HUES64 (cell line): ENCODE measurements at regions not wholly inside any gene's neighbourhood (a gene's known extent, or its start where the extent isn't known, plus 50 kb on each side); places are given as distances from the start of the nearest gene placed in this dataset.

Source experiments
- H3K27ac ChIP-seq: 2 replicates; pipeline ENCODE4 v1.7.0; 2013; ENCODE audit warnings: low read depth, low read length, inconsistent platforms
- H3K27me3 ChIP-seq: 2 replicates; pipeline ENCODE4 v1.6.1; 2013; ENCODE audit warnings: mild to moderate bottlenecking, low read length; ENCODE audit not compliant: insufficient read depth
- H3K36me3 ChIP-seq: 2 replicates; pipeline ENCODE4 v1.6.1; 2013; ENCODE audit warnings: mild to moderate bottlenecking, low read length; ENCODE audit not compliant: insufficient read depth
- H3K4me1 ChIP-seq: 2 replicates; pipeline ENCODE4 v1.6.1; 2013; ENCODE audit warnings: mild to moderate bottlenecking, low read length, moderate library complexity; ENCODE audit not compliant: insufficient read depth
- H3K4me3 ChIP-seq: 2 replicates; pipeline ENCODE4 v1.5.1; 2013; ENCODE audit warnings: mild to moderate bottlenecking, low read length, moderate library complexity
- H3K9ac ChIP-seq: 2 replicates; pipeline ENCODE4 v1.6.1; 2013; ENCODE audit warnings: mild to moderate bottlenecking, low read depth, low read length
- H3K9me3 ChIP-seq: 2 replicates; pipeline ENCODE4 v1.6.1; 2013; ENCODE audit warnings: low read depth, low read length; ENCODE audit not compliant: insufficient read depth
- WGBS: fragments of 150-250, 120-280 bp; methylation state at CpG from one replicate; pipeline ENCODE4 v1.1.7; 2013; ENCODE audit warnings: missing lambda C conversion rate; 5-methylcytosine and 5-hydroxymethylcytosine counted together

DNA sequence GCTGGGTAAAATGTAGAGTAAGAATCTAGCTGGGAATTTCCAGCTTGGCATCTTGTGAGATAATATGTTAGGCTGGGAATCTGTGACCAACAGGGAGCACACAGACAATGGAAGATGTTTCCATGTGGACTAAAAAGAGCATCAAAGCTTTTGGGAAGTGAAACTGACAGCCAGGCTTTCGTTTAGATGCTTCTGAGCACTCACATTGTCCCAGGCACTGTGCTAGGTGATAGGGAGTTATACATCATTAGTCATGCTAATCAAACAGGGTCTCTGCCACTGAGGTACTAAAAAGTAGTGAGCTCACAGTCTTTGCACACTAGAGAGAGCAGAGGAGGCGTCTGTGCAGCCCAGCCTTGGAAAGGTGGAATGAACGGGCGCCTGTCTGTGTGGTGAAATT, 101.9 kb upstream of the SCOC start:
- H3K9ac ChIP-seq: no peak overlapping the region
- H3K9me3 ChIP-seq: no peaks in the 10 kb centered on the region
- no peaks in the 10 kb centered on the region for H3K36me3 ChIP-seq
- no peak overlapping the region for H3K27ac ChIP-seq
- H3K27me3 ChIP-seq: no peaks in the 10 kb centered on the region
- no peak overlapping the region for H3K4me3 ChIP-seq
- peaks cover 4% of the 10 kb centered on the region; the same call in 1 of the 2 replicates for H3K4me1 ChIP-seq
- WGBS: 88% methylated on average over 4 of the region's 4 CpGs

- no peak overlapping the region for H3K4me3 ChIP-seq
- no peaks in the 10 kb centered on the region for H3K9me3 ChIP-seq
- WGBS: 86% methylated on average over 6 of the region's 6 CpGs
Measured at GRCh38 chr4:140269369-140269768, 104.1 kb upstream of the SCOC start.

GRCh38 chr4:140268186-140268841, 105.1 kb upstream of the SCOC start:
- Histone ChIP-seq H3K27me3 (no peaks in the 10 kb centered on the region), H3K27ac (no peak overlapping the region), H3K9ac (no peak overlapping the region), H3K4me3 (no peak overlapping the region), H3K36me3 (no peaks in the 10 kb centered on the region), H3K9me3 (no peaks in the 10 kb centered on the region), H3K4me1 (peaks cover 4% of the 10 kb centered on the region; the same call in 1 of the 2 replicates)
- WGBS: 91% methylated on average over 5 of the region's 6 CpGs

More at GRCh38 chr4:140269369-140269768, 104.1 kb upstream of the SCOC start:
- Histone ChIP-seq H3K9ac (no peak overlapping the region), H3K36me3 (no peaks in the 10 kb centered on the region), H3K4me1 (peaks cover 4% of the 10 kb centered on the region; the same call in 1 of the 2 replicates), H3K27me3 (no peaks in the 10 kb centered on the region), H3K27ac (no peak overlapping the region)

- H3K4me1 ChIP-seq: no peaks in the 10 kb centered on the region
- no peak overlapping the region for H3K4me3 ChIP-seq
- H3K27ac ChIP-seq: no peak overlapping the region
- 73% methylated on average over 13 of the region's 14 CpGs for WGBS
- H3K9me3 ChIP-seq: no peaks in the 10 kb centered on the region
- no peaks in the 10 kb centered on the region for H3K27me3 ChIP-seq
- no peaks in the 10 kb centered on the region for H3K36me3 ChIP-seq
- H3K9ac ChIP-seq: no peak overlapping the region
Measured at GRCh38 chr4:140267576-140267975, 105.9 kb upstream of the SCOC start.

DNA sequence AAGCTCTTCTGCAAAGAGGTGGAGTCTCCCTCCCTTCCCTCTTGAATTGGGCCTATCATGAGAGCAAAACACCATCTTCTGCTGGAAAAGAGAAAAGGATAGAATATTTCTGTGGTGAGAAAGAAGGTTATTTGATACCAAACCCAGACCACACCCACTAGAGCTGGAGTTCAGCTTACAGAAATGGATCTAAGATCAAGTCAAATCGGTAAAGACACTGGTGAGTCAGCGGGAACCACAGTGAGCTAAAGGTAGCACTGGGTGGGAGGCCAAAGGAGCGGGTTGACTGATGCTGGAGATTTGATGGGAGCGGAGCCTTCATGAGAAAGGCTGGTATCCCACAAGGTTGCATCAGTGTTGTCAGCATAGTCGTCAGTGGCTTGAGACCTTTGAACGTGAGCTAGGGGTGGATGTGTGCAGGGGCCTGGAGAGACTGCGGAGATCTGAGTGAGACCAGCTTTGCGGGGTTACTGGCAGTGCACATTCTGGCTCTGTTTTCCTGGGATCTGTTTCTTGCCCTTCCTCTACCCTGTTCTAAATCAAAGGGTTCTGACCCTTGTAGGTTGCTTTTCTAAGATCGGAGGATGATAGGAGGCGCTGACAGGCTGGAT, 106.4 kb upstream of the SCOC start:
- Histone ChIP-seq H3K36me3 (no peaks in the 10 kb centered on the region), H3K4me3 (no peak overlapping the region), H3K4me1 (no peaks in the 10 kb centered on the region), H3K27ac (no peak overlapping the region), H3K9ac (no peak overlapping the region), H3K9me3 (no peaks in the 10 kb centered on the region), H3K27me3 (no peaks in the 10 kb centered on the region)
- 86% methylated on average over 9 of the region's 10 CpGs for WGBS

DNA sequence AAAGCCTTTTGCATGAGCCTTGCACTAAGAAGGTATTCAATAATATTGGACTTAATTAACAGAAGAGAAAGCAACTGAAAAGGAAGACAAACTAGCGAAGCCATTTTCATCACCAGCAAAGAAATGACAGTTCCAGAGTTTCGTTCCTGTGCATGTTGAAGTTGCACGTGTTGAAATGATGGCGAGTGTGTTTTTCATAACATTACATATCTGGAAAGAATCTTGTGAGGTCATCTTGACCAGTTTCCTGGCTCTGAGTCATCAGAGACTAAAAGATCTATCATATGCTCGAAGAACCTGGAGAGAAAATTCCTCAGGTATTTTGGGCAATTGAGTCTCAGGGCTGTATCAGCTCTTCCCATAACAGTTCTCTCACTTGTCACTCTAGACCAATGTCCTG, 106.2 kb upstream of the MAML3 start:
- H3K4me3 ChIP-seq: no peak overlapping the region
- no peak overlapping the region for H3K9ac ChIP-seq
- WGBS: 86% methylated on average over 5 of the region's 5 CpGs
- no peaks in the 10 kb centered on the region for H3K9me3 ChIP-seq
- no peak overlapping the region for H3K27ac ChIP-seq
- no peaks in the 10 kb centered on the region for H3K36me3 ChIP-seq
- H3K27me3 ChIP-seq: no peaks in the 10 kb centered on the region
- H3K4me1 ChIP-seq: peaks cover 11% of the 10 kb centered on the region

- no peaks in the 10 kb centered on the region for H3K36me3 ChIP-seq
- H3K27me3 ChIP-seq: peaks cover 12% of the 10 kb centered on the region
- no peaks in the 10 kb centered on the region for H3K9me3 ChIP-seq
- no peak overlapping the region for H3K9ac ChIP-seq
- H3K27ac ChIP-seq: no peak overlapping the region
- H3K4me1 ChIP-seq: peaks cover 28% of the 10 kb centered on the region
- WGBS: 97% methylated on average over 3 of the region's 3 CpGs
- H3K4me3 ChIP-seq: no peak overlapping the region
Measured at GRCh38 chr4:140258476-140258875, 104.5 kb upstream of the MAML3 start.

DNA sequence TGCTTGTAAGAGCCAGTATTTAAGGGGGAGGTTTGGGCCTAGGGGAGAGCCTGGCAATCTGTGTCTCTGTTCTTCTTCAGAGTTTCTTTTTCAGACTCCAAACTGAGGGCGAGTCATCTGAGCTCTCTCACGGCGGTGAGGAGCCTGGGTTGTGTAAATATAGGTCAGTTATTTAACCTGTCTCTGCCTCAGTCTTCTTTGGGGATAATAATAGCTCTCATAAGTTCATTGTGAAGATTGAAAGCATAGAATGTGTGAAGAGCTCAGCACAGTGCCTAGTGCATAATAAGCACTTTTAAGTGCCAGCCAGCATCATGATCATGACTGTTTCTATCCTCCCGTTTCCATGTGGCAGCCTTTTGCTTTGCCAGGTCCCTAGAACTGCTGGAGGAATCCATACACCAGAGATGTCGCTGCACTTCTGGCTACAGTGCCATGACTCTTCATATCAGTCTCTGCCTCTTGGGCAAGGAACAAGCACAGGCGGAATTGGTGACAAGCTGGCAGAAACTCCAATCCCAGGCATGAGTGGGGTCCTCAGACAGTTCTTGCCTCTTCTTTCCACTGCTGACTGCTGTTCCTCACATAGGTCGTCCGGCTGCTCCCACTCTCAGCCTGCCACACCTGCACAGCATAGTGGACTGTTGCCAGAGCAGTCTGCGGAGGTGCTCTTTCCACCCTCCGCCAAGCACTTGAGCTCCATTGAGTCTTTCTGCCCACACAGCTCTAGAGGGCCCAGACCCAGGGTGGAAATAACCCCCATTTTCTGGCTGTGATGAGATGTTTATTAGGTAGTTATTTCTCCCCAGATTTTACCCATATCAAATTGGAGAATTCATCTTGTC, 103.7 kb upstream of the MAML3 start:
- H3K9me3 ChIP-seq: no peaks in the 10 kb centered on the region
- H3K27me3 ChIP-seq: peaks cover 12% of the 10 kb centered on the region
- no peaks in the 10 kb centered on the region for H3K36me3 ChIP-seq
- peaks cover 30% of the 10 kb centered on the region for H3K4me1 ChIP-seq
- H3K4me3 ChIP-seq: no peak overlapping the region
- no peak overlapping the region for H3K9ac ChIP-seq
- H3K27ac ChIP-seq: no peak overlapping the region
- 91% methylated on average over 10 of the region's 10 CpGs for WGBS

- no peak overlapping the region for H3K4me3 ChIP-seq
- no peaks in the 10 kb centered on the region for H3K9me3 ChIP-seq
- whole genome bisulfite sequencing: 92% methylated on average over 2 of the region's 2 CpGs
- no peaks in the 10 kb centered on the region for H3K36me3 ChIP-seq
- peaks cover 36% of the 10 kb centered on the region for H3K4me1 ChIP-seq
- H3K27ac ChIP-seq: no peak overlapping the region
- no peak overlapping the region for H3K9ac ChIP-seq
- H3K27me3 ChIP-seq: peaks cover 18% of the 10 kb centered on the region
Measured at GRCh38 chr4:140256941-140257340, 103.0 kb upstream of the MAML3 start.

DNA sequence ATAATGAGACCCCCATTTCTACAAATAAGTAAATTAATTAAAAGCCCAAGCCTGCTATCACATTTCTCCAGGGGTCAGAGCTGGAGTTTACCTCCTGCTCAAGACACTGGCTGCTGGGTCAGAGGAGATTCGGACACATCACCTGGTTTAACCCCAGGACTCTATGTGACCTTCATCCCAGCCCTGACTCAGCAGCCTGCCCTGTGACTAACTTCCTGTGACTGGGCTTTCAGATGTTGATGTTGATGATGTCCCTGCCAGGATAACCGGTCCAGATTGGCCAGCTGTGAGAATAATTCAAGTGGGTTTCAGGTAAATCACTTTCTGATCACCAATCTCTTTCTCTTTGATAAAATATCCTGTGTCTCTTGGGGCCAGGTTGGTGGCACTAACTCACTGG, 102.4 kb upstream of the MAML3 start:
- no peak overlapping the region for H3K9ac ChIP-seq
- H3K36me3 ChIP-seq: no peaks in the 10 kb centered on the region
- no peaks in the 10 kb centered on the region for H3K9me3 ChIP-seq
- H3K4me1 ChIP-seq: peaks cover 42% of the 10 kb centered on the region
- peaks cover 24% of the 10 kb centered on the region for H3K27me3 ChIP-seq
- WGBS: 47% methylated on average over 2 of the region's 2 CpGs
- H3K27ac ChIP-seq: no peak overlapping the region
- no peak overlapping the region for H3K4me3 ChIP-seq

GRCh38 chr4:140255927-140256326, 101.9 kb upstream of the MAML3 start:
- Histone ChIP-seq H3K9ac (no peak overlapping the region), H3K36me3 (no peaks in the 10 kb centered on the region), H3K27ac (no peak overlapping the region), H3K4me3 (no peak overlapping the region), H3K4me1 (peaks cover 42% of the 10 kb centered on the region), H3K9me3 (no peaks in the 10 kb centered on the region), H3K27me3 (peaks cover 27% of the 10 kb centered on the region)
- whole genome bisulfite sequencing: 84% methylated on average over 1 of the region's 1 CpG
